GM21786 (cell line): ENCODE measurements at regions not wholly inside any gene's neighbourhood (a gene's known extent, or its start where the extent isn't known, plus 50 kb on each side); places are given as distances from the start of the nearest gene placed in this dataset.

Experiments
- ATAC-seq: cut with Tn5 transposase; IDR thresholded peaks from one replicate; pipeline ENCODE4 v1.9.1; 2021; ENCODE audit not compliant: unreplicated experiment

GRCh38 chr15:94059013-94059587 lies 172.3 kb upstream of the MCTP2 start:
- no peak for ATAC-seq

DNA sequence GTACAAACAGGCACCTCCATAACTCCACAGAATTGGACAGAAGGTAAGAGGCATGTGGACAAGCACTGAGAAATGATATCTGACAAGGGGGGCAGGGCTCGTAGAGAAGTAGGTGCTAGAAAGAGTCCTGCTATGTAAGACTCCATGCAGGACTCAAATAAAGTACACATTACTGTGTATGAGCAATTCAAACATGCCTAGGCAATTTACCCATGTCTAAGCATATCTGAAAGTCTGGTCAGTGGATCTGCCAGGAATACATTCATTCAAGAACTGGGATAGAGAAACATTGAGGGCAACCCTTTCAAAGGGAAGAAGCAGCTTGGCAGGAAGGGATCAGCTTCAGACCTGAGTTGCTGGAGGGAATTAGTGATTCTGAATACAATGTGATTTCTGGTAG lies 174.1 kb upstream of the MCTP2 start:
- no peak for ATAC-seq

- ATAC-seq: no peak
Observed at GRCh38 chr15:94056314-94056713, 175.0 kb upstream of the MCTP2 start.

- ATAC-seq: no peak
Observed at GRCh38 chr15:94053626-94054025, 177.7 kb upstream of the MCTP2 start.

GRCh38 chr15:94052711-94053110 lies 178.7 kb upstream of the MCTP2 start:
- ATAC-seq: no peak

GRCh38 chr15:94047566-94047965 lies 183.8 kb upstream of the MCTP2 start:
- no peak for ATAC-seq

- ATAC-seq: no peak
Observed at GRCh38 chr15:94042180-94042928, 189.0 kb upstream of the MCTP2 start.

DNA sequence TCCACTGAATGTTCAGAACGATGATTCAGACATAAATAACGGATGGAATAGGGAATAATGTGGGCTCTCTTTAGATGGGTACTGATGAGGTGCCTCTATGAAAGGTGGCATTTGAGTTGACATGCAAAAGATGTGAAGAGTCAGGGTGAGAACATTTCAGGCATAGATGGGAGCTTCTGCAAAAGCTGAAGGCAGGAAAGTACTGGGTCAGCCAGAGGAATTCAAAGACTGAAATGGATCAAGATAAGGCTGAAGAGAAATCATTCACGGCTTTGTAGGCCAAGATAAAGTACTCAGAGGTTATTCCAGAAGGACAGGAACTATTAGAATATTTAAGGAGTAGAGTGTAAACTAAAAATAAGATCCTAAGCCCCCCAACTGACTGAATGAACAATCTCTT lies 189.6 kb upstream of the MCTP2 start:
- no peak for ATAC-seq

GRCh38 chr15:94040541-94041248 lies 190.7 kb upstream of the MCTP2 start:
- no peak for ATAC-seq

- no peak for ATAC-seq
Observed at GRCh38 chr15:94036156-94036555, 195.2 kb upstream of the MCTP2 start.

- ATAC-seq: no peak
Observed at GRCh38 chr15:94033683-94034020, 197.7 kb upstream of the MCTP2 start.

DNA sequence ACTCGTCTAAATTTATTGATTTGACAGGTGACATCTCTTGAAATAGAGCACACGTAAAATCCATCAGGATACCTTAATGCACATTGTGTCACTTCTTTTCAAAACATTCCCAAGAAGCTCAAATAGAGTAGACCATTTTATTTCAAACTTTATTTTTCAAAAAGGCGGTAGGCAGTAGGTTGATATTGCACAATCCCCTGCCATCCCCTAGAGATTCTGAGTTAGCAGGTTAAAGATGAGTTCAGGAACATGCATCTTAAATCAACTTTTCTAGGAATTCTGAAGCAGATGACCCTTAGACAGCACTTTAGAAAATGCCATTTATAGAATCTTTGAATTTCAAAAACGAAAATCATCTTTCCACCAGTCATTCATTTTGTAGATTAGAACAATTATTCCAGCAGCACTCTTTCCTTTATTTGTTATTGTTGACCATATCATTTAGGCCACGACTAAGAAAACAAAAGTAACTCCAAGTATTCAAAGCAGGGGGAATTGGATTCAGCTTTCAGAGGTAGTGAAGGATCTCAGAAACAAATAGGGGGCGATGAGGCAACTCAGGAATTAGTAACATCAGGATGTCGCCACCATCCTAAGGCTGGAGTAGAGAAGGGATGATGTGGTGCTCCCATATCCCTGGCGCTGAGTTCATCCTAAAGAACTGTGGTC lies 198.2 kb upstream of the MCTP2 start:
- ATAC-seq: no peak

DNA sequence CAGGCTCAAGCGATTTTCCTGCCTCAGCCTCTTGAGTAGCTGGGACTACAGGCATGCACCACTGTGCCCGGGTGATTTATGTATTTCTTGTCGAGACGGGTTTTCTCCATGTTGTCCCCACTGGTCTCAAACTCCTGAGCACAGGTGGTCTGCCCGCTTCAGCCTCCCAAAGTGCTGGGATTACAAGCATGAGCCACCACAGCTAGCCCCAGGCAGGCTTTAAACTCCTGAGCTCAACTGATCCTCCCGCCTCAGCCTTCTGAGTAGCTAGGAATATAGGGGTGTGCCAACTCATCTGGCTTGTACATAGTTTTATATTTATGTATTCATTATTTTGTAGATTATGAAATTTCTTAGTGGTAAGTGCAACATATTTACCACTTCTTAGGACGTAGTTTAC lies 198.8 kb upstream of the MCTP2 start:
- ATAC-seq: no peak

GRCh38 chr15:94031072-94031471 lies 200.3 kb upstream of the MCTP2 start:
- no peak for ATAC-seq

- no peak for ATAC-seq
Observed at GRCh38 chr15:94029495-94029894, 201.9 kb upstream of the MCTP2 start.

GRCh38 chr15:94028809-94029208 lies 202.6 kb upstream of the MCTP2 start:
- no peak for ATAC-seq

- no peak for ATAC-seq
Observed at GRCh38 chr15:94028121-94028520, 203.2 kb upstream of the MCTP2 start.

- no peak for ATAC-seq
Observed at GRCh38 chr15:94027581-94027980, 203.8 kb upstream of the MCTP2 start.

DNA sequence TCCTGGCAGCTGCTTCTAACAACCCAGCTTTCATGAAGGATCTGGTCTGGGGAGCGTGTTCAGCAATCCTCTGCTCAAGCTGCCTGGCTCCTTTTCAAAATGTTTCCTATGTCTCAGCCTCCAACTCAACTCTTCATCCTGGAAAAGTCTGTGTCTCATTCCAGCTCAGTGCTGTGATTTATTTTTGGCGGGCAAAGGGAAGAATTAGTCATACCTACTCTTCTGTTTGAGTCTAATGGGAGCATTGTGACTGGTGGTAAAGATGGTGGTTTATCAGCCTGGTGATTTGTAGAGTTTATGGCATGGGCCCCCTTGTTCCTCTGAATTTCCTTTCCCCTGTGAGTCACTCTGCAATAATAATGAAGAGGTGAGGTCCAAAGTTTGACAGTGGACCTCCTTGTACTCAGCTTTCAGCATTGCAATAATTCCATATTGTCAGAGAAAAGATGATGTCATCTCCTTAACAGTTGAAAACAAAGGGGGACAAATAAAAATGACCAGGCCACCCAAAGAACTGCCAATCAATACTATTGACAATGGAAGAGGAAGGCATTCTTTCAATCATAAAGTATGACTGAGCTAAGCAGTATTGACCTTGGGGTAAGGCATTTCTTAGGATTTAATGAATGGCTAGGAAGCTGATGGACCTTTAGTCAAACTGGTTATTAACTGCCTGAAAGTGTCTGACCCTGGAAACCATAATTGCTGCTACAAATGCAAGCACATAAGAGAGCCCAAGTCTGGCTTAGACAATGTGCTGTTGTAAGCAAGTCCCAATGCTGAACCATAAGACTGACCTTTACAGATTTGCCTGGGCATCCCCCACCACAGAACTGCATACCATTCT lies 204.7 kb upstream of the MCTP2 start:
- no peak for ATAC-seq

DNA sequence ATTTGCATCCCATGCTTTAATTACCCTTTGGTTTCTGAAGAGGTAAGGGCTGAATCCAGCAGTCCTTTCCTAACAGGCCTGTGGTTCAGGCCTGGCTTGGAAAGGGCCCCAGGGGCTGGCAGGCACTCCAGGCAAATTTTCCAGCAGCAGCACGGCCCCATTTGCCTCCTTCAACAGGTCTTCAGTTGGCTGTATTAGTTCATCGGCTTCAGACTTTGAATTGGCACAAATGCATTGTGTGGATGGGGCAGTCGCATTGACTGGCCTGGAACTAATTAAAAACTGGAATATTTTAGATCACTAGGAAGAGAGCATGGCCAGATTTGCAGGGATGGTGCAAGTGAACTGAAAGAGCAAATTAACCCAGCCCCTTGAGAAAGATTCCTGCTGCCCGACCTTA lies 207.8 kb upstream of the MCTP2 start:
- ATAC-seq: no peak
